GM12892 (cell line): ENCODE measurements at regions not wholly inside any gene's neighbourhood (a gene's known extent, or its start where the extent isn't known, plus 50 kb on each side); places are given as distances from the start of the nearest gene placed in this dataset.

Source experiments
- POLR2A ChIP-seq: IDR thresholded peaks from 2 replicates; pipeline ENCODE4 v1.6.1; 2011; ENCODE audit warnings: low read depth, low read length, control low read depth
- POLR2AphosphoS5 ChIP-seq: IDR thresholded peaks from 2 replicates; pipeline ENCODE4 v1.6.1; 2011; ENCODE audit warnings: low read depth, low read length, control low read depth

DNA sequence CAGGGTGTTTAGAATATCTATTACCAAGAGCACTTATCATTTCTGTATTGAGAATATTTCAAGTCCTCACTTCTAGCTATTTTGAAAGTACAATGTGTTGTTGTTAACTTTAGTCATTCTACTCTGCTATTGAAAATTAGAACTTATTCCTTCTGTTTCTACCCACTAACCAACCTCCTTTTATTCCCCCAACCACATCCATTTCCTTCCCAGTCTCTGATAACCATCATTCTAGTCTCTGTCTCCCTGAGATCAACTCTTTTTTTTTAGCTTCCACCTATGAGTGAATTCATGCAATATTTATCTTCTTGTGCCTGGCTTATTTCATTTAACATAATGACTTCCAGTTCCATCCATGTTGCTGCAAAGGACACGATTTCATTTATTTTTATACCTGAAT is 290.6 kb upstream of the OR4E1 start:
- no peak for TF ChIP-seq POLR2AphosphoS5
- no peak for TF ChIP-seq POLR2A
